GM21786 (cell line): ENCODE measurements at regions not wholly inside any gene's neighbourhood (a gene's known extent, or its start where the extent isn't known, plus 50 kb on each side); places are given as distances from the start of the nearest gene placed in this dataset.

Experiments
- ATAC-seq: cut with Tn5 transposase; IDR thresholded peaks from one replicate; pipeline ENCODE4 v1.9.1; 2021; ENCODE audit not compliant: unreplicated experiment

GRCh38 chr9:117549444-117549843 lies 134.6 kb upstream of the ASTN2 start:
- ATAC-seq, result no peak

- ATAC-seq, result no peak
Observed at GRCh38 chr9:117548556-117548955, 133.7 kb upstream of the ASTN2 start.

- ATAC-seq, result no peak
Observed at GRCh38 chr9:117547904-117548303, 133.0 kb upstream of the ASTN2 start.

GRCh38 chr9:117546894-117547678 lies 132.2 kb upstream of the ASTN2 start:
- ATAC-seq, result no peak

- ATAC-seq, result no peak
Observed at GRCh38 chr9:117545846-117546245, 131.0 kb upstream of the ASTN2 start.

GRCh38 chr9:117543089-117543488 lies 128.2 kb upstream of the ASTN2 start:
- ATAC-seq, result no peak

- no peak for ATAC-seq
Observed at GRCh38 chr9:117542021-117542420, 127.2 kb upstream of the ASTN2 start.

GRCh38 chr9:117541181-117541580 lies 126.3 kb upstream of the ASTN2 start:
- ATAC-seq, result no peak

- ATAC-seq, result no peak
Observed at GRCh38 chr9:117535973-117536372, 121.1 kb upstream of the ASTN2 start.

GRCh38 chr9:117535434-117535833 lies 120.6 kb upstream of the ASTN2 start:
- no peak for ATAC-seq

- ATAC-seq, result no peak
Observed at GRCh38 chr9:117528225-117528624, 113.4 kb upstream of the ASTN2 start.

GRCh38 chr9:117526674-117527073 lies 111.8 kb upstream of the ASTN2 start:
- no peak for ATAC-seq

- no peak for ATAC-seq
Observed at GRCh38 chr9:117523531-117524153, 108.8 kb upstream of the ASTN2 start.

GRCh38 chr9:117521293-117521692 lies 106.4 kb upstream of the ASTN2 start:
- ATAC-seq, result no peak

- ATAC-seq, result no peak
Observed at GRCh38 chr9:117516676-117517632, 102.1 kb upstream of the ASTN2 start.

GRCh38 chr9:117511852-117512481 lies 97.1 kb upstream of the ASTN2 start:
- no peak for ATAC-seq

- ATAC-seq, result no peak
Observed at GRCh38 chr9:117496307-117496706, 81.5 kb upstream of the ASTN2 start.

GRCh38 chr9:117494401-117495090 lies 79.7 kb upstream of the ASTN2 start:
- ATAC-seq, result no peak

- ATAC-seq, result no peak
Observed at GRCh38 chr9:117492476-117492875, 77.6 kb upstream of the ASTN2 start.

GRCh38 chr9:117491491-117491890 lies 76.6 kb upstream of the ASTN2 start:
- ATAC-seq, result no peak
